ENCODE measurements at regions not wholly inside any gene's neighbourhood (a gene's known extent, or its start where the extent isn't known, plus 50 kb on each side); places are given as distances from the start of the nearest gene placed in this dataset.
"Not testable (repeated sequence)": the region's sequence is repeated elsewhere in the genome, so short reads cannot be mapped to it uniquely, and the experiment has no call there.

GRCh38 chr7:106448992-106449859, 164.4 kb upstream of the NAMPT start:
- DNase-seq (ENCODE audit: low read depth): peak; percentile 10

- DNase-seq (ENCODE audit: low read depth): no peak
Measured at GRCh38 chr7:106448346-106448991, 163.7 kb upstream of the NAMPT start.

GRCh38 chr7:106447318-106447847, 162.6 kb upstream of the NAMPT start:
- DNase-seq (ENCODE audit: low read depth): no peak

- DNase-seq (ENCODE audit: low read depth): not testable (repeated sequence)
Measured at GRCh38 chr7:106445366-106445765, 160.6 kb upstream of the NAMPT start.

GRCh38 chr7:106444068-106444655, 159.4 kb upstream of the NAMPT start:
- no peak for DNase-seq (ENCODE audit: low read depth)

GRCh38 chr7:106443156-106443555, 158.4 kb upstream of the NAMPT start:
- no peak for DNase-seq (ENCODE audit: low read depth)

GRCh38 chr7:106442476-106442875, 157.7 kb upstream of the NAMPT start:
- DNase-seq (ENCODE audit: low read depth): no peak

GRCh38 chr7:106441343-106441742, 156.6 kb upstream of the NAMPT start:
- not testable (repeated sequence) for DNase-seq (ENCODE audit: low read depth)

- DNase-seq (ENCODE audit: low read depth): not testable (repeated sequence)
Measured at GRCh38 chr7:106436933-106437332, 152.2 kb upstream of the NAMPT start.

- no peak for DNase-seq (ENCODE audit: low read depth)
Measured at GRCh38 chr7:106433377-106433776, 148.6 kb upstream of the NAMPT start.

GRCh38 chr7:106430535-106431455, 146.0 kb upstream of the NAMPT start:
- DNase-seq (ENCODE audit: low read depth): no peak

GRCh38 chr7:106430103-106430502, 145.3 kb upstream of the NAMPT start:
- DNase-seq (ENCODE audit: low read depth): no peak

- no peak for DNase-seq (ENCODE audit: low read depth)
Measured at GRCh38 chr7:106426803-106427202, 142.0 kb upstream of the NAMPT start.

GRCh38 chr7:106425017-106425719, 140.4 kb upstream of the NAMPT start:
- peak; percentile 94 for DNase-seq (ENCODE audit: low read depth)

- no peak for DNase-seq (ENCODE audit: low read depth)
Measured at GRCh38 chr7:106424476-106425016, 139.8 kb upstream of the NAMPT start.

GRCh38 chr7:106423821-106424475, 139.2 kb upstream of the NAMPT start:
- DNase-seq (ENCODE audit: low read depth): no peak

GRCh38 chr7:106423111-106423510, 138.3 kb upstream of the NAMPT start:
- DNase-seq (ENCODE audit: low read depth): no peak

GRCh38 chr7:106421181-106421762, 136.5 kb upstream of the NAMPT start:
- DNase-seq (ENCODE audit: low read depth): peak; percentile 96

GRCh38 chr7:106420736-106421135, 136.0 kb upstream of the NAMPT start:
- no peak for DNase-seq (ENCODE audit: low read depth)

- no peak for DNase-seq (ENCODE audit: low read depth)
Measured at GRCh38 chr7:106420210-106420609, 135.4 kb upstream of the NAMPT start.

Measured in RPMI7951 (cell line).